ENCODE measurements at regions not wholly inside any gene's neighbourhood (a gene's known extent, or its start where the extent isn't known, plus 50 kb on each side); places are given as distances from the start of the nearest gene placed in this dataset.
"Not testable (repeated sequence)": the region's sequence is repeated elsewhere in the genome, so short reads cannot be mapped to it uniquely, and the experiment has no call there.

- no peaks in the 10 kb centered on the region for H3K4me1 Mint-ChIP-seq (ENCODE audit: unreplicated experiment)
- no peaks in the 10 kb centered on the region for H3K36me3 Mint-ChIP-seq
- no peak for DNase-seq (ENCODE audit: extremely low spot score, unreplicated experiment)
- peaks cover 15% of the 10 kb centered on the region for H3K9me3 Mint-ChIP-seq
- no peaks in the 10 kb centered on the region for H3K27me3 Mint-ChIP-seq
- TF ChIP-seq, protein P1, sequence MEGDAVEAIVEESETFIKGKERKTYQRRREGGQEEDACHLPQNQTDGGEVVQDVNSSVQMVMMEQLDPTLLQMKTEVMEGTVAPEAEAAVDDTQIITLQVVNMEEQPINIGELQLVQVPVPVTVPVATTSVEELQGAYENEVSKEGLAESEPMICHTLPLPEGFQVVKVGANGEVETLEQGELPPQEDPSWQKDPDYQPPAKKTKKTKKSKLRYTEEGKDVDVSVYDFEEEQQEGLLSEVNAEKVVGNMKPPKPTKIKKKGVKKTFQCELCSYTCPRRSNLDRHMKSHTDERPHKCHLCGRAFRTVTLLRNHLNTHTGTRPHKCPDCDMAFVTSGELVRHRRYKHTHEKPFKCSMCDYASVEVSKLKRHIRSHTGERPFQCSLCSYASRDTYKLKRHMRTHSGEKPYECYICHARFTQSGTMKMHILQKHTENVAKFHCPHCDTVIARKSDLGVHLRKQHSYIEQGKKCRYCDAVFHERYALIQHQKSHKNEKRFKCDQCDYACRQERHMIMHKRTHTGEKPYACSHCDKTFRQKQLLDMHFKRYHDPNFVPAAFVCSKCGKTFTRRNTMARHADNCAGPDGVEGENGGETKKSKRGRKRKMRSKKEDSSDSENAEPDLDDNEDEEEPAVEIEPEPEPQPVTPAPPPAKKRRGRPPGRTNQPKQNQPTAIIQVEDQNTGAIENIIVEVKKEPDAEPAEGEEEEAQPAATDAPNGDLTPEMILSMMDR (conservative IDR thresholded peaks at IDR 0.05) = no peak
- no peak overlapping the region for H3K27ac Mint-ChIP-seq
- H3K4me3 Mint-ChIP-seq = no peak overlapping the region
Measured at GRCh38 chr3:165505657-165506056, 309.5 kb upstream of the SLITRK3 start.

GRCh38 chr3:165504554-165504953, 308.4 kb upstream of the SLITRK3 start:
- Mint-ChIP-seq H3K4me3 (no peak overlapping the region), H3K36me3 (no peaks in the 10 kb centered on the region), H3K9me3 (peaks cover 15% of the 10 kb centered on the region), H3K27ac (no peak overlapping the region), H3K27me3 (no peaks in the 10 kb centered on the region), H3K4me1 (ENCODE audit: unreplicated experiment) (no peaks in the 10 kb centered on the region)
- no peak for DNase-seq (ENCODE audit: extremely low spot score, unreplicated experiment)
- TF ChIP-seq, protein P1 (conservative IDR thresholded peaks at IDR 0.05) = no peak

DNA sequence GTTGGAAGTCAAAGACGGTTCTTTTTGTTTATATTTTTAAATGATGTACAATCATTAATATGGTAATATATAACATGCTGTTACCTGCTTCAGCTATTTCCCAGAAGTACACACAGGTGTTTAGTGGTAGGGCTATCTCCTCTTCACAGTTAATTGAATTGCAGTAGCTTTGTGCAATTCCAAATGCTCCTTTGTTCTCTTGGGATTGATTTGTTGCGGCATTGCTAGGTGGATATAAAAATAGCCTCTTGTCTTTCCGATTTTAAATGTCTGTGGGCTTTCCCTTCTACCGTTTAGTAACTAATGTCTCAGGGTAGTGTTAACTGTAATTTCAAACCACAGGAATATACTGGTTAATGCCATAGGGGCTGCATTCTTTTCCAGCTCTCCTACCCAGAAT, 307.6 kb upstream of the SLITRK3 start:
- DNase-seq (ENCODE audit: extremely low spot score, unreplicated experiment) = no peak
- H3K4me1 Mint-ChIP-seq (ENCODE audit: unreplicated experiment) = no peaks in the 10 kb centered on the region
- H3K36me3 Mint-ChIP-seq = no peaks in the 10 kb centered on the region
- H3K27ac Mint-ChIP-seq = no peak overlapping the region
- H3K9me3 Mint-ChIP-seq = peaks cover 15% of the 10 kb centered on the region
- H3K27me3 Mint-ChIP-seq = no peaks in the 10 kb centered on the region
- H3K4me3 Mint-ChIP-seq = no peak overlapping the region
- TF ChIP-seq, protein P1 (conservative IDR thresholded peaks at IDR 0.05) = no peak

- TF ChIP-seq, protein P1 (conservative IDR thresholded peaks at IDR 0.05) = no peak
- Mint-ChIP-seq H3K9me3 (peaks cover 15% of the 10 kb centered on the region), H3K4me3 (no peak overlapping the region), H3K36me3 (no peaks in the 10 kb centered on the region), H3K27ac (no peak overlapping the region), H3K4me1 (ENCODE audit: unreplicated experiment) (no peaks in the 10 kb centered on the region), H3K27me3 (no peaks in the 10 kb centered on the region)
- no peak for DNase-seq (ENCODE audit: extremely low spot score, unreplicated experiment)
Measured at GRCh38 chr3:165503346-165503745, 307.2 kb upstream of the SLITRK3 start.

GRCh38 chr3:165502707-165503106, 306.5 kb upstream of the SLITRK3 start:
- DNase-seq (ENCODE audit: extremely low spot score, unreplicated experiment) = no peak
- no peaks in the 10 kb centered on the region for H3K36me3 Mint-ChIP-seq
- no peaks in the 10 kb centered on the region for H3K4me1 Mint-ChIP-seq (ENCODE audit: unreplicated experiment)
- H3K9me3 Mint-ChIP-seq = peaks cover 15% of the 10 kb centered on the region
- no peak overlapping the region for H3K27ac Mint-ChIP-seq
- H3K27me3 Mint-ChIP-seq = no peaks in the 10 kb centered on the region
- H3K4me3 Mint-ChIP-seq = no peak overlapping the region
- TF ChIP-seq, protein P1 (conservative IDR thresholded peaks at IDR 0.05) = no peak

- not testable (repeated sequence) for H3K4me3 Mint-ChIP-seq; H3K9me3 Mint-ChIP-seq; DNase-seq (ENCODE audit: extremely low spot score, unreplicated experiment); H3K4me1 Mint-ChIP-seq (ENCODE audit: unreplicated experiment); H3K27ac Mint-ChIP-seq; H3K36me3 Mint-ChIP-seq; H3K27me3 Mint-ChIP-seq
Measured at GRCh38 chr3:165498742-165499141, 302.6 kb upstream of the SLITRK3 start.
